AG04450 (cell line): ENCODE measurements at regions not wholly inside any gene's neighbourhood (a gene's known extent, or its start where the extent isn't known, plus 50 kb on each side); places are given as distances from the start of the nearest gene placed in this dataset.

Experiments
- CTCF ChIA-PET: fragments of 300-600, 350-600 bp; formaldehyde crosslinking; extraction: SDS; loops from one replicate; lab custom pipeline; 2022; ENCODE audit warnings: antibody characterized with exemption, inconsistent platforms; lab: Charles Lee
- POLR2A ChIA-PET: fragments of 350-600 bp; formaldehyde crosslinking; extraction: SDS; loops from one replicate; lab custom pipeline; 2021; ENCODE audit warnings: antibody characterized with exemption, inconsistent platforms; lab: Yijun Ruan, JAX
- DNase-seq: peaks from one replicate; pipeline ENCODE4 v3.0.0-alpha.2; 2011; ENCODE audit warnings: low read depth, low spot score
- H3K27ac ChIP-seq: one replicate; pipeline ENCODE4 v1.5.1; 2012; ENCODE audit warnings: low read depth, low read length, control low read depth
- H3K27me3 ChIP-seq: one replicate; pipeline ENCODE4 v1.6.0; 2012; ENCODE audit warnings: low read length; ENCODE audit not compliant: control insufficient read depth, insufficient read depth
- H3K4me3 ChIP-seq: 2 replicates; pipeline ENCODE4 v1.5.1; 2011; ENCODE audit warnings: mild to moderate bottlenecking, low read depth, low read length, control low read depth
- H3K9me3 ChIP-seq: 2 replicates; pipeline ENCODE4 v1.5.1; 2012; ENCODE audit warnings: low read length; ENCODE audit not compliant: control insufficient read depth, insufficient read depth
- TF ChIP-seq, protein P1 (sequence below): IDR thresholded peaks from 2 replicates; pipeline ENCODE4 v1.5.1; 2011; ENCODE audit warnings: low read depth, low read length, control low read depth, inconsistent platforms

DNA sequence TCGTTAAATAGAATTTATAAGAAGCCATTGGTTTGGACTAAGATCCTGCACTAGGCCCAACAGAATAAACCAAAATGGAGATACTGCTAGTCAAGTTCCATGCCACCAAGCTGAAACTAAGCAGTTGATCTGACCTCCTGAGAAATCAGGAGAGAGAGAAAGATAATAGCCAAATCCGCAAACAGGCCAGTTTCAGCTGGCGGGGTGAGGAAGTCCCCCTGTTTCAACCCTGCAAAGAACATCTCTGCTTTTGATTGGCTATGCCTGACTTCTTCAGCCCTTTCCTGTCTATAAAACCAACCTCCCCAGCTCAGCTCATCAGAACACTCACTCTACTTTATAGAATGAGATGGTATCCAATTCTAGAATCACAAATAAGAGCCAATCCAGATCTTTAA, 543.3 kb upstream of the ID2 start:
- Histone ChIP-seq H3K4me3 (no peak overlapping the region), H3K27me3 (no peaks in the 10 kb centered on the region), H3K9me3 (no peaks in the 10 kb centered on the region), H3K27ac (no peak overlapping the region)
- TF ChIP-seq, protein P1, sequence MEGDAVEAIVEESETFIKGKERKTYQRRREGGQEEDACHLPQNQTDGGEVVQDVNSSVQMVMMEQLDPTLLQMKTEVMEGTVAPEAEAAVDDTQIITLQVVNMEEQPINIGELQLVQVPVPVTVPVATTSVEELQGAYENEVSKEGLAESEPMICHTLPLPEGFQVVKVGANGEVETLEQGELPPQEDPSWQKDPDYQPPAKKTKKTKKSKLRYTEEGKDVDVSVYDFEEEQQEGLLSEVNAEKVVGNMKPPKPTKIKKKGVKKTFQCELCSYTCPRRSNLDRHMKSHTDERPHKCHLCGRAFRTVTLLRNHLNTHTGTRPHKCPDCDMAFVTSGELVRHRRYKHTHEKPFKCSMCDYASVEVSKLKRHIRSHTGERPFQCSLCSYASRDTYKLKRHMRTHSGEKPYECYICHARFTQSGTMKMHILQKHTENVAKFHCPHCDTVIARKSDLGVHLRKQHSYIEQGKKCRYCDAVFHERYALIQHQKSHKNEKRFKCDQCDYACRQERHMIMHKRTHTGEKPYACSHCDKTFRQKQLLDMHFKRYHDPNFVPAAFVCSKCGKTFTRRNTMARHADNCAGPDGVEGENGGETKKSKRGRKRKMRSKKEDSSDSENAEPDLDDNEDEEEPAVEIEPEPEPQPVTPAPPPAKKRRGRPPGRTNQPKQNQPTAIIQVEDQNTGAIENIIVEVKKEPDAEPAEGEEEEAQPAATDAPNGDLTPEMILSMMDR, result no peak
- POLR2A ChIA-PET, result no interaction called here
- no peak for DNase-seq
- CTCF ChIA-PET, result no interaction called here

DNA sequence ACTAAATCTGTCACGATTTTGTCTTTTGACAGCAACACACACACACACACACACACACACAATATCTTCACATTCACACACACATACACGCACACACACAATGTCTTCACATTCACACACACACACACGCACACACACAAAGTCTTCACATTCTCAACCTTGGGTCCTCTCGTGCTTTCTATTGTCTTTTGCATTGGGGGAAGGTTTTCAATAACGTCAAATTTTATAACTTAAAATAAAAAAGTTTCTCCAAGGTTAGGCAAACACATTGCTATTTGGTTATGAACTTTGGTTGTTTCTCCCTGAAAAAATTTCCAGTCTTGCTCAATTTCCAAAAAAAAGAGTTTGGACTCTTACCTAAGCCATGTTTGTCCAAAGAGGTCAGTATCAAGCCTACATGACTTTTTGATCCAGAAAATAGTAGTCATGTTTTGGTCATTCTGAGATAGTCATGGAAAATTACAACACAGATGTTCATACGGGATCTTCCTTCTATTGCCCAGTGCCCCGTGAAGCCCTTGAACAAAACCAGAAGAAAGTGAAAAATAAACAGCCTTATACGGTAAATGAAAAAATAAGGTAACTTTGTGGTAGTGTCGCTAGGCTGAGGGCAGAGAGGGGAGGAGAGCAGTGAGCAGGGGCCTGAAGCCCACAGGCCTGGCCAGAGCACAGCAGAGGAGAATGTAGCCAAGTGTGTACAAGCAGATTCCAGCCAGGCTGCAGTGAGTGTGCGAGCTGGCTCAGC, 542.8 kb upstream of the ID2 start:
- Histone ChIP-seq H3K27ac (peak overlapping the region; percentile 25), H3K27me3 (no peaks in the 10 kb centered on the region), H3K9me3 (no peaks in the 10 kb centered on the region), H3K4me3 (no peak overlapping the region)
- DNase-seq, result no peak
- CTCF ChIA-PET, result interaction anchor here (0.7 kb wide), 1 partner anchor 13 kb away, joined by 3 read pairs; no protein-coding TSS in a partner anchor
- POLR2A ChIA-PET, result no interaction called here
- TF ChIP-seq, protein P1, result no peak

DNA sequence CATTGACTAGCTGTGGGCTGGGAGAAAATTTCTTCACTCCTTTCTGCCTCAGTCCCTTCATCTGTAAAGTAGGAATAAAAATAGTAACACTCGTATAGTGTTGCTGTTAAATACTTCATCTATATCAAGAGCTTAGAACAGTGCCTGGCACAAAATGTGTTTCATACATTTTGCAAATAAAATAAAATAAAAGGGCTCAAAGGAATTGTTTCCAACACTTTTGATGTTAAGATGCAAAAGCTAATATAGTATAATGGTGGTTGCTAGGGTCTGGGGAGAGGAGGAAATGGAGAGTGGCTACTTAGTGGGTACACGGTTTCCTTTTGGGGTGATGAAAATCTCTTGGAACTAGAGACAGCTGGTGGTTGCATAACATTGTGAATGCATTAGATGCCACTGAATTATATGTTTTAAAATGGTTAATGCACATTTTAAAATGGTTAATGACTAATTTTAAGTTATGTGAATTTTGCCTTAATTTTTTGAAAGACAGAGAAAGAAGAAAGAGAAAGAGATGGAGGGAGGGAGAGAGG, 542.1 kb upstream of the ID2 start:
- POLR2A ChIA-PET, result no interaction called here
- DNase-seq, result no peak
- Histone ChIP-seq H3K27ac (peak overlapping the region; percentile 25), H3K9me3 (no peaks in the 10 kb centered on the region), H3K27me3 (no peaks in the 10 kb centered on the region), H3K4me3 (no peak overlapping the region)
- CTCF ChIA-PET, result interaction anchor here (0.7 kb wide), 1 partner anchor 14 kb away, joined by 3 read pairs; no protein-coding TSS in a partner anchor
- TF ChIP-seq, protein P1, result no peak

DNA sequence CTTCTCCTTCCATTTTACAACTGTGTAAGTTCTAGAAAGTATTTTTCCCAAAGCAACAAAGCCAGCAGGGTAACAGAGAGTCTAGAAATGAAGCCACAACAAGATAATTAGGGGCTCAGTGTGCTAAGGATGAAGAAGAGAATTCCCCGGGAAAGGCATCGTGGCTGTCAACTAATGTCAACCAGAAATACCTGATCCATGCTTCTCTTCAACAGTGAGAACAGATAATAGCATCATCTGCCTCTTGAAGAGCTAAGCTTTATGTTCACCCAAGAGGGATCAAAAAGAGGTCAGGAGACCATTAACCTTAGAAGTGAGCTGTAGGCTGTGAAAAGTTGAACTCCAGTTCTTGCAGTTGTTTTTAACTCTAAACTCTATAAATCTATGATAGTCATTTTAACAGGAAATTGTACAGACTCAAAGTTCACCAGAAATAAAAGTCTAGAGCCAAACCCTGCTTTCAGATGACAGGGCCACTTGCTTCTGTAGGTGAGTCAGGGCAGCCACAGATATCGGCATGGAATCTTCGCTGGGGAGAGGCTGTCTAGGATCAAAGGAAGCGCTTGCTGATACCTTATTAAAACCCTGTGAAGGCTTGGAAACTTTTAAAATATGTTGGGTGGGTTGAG, 540.7 kb upstream of the ID2 start:
- H3K27me3 ChIP-seq, result no peaks in the 10 kb centered on the region
- H3K4me3 ChIP-seq, result no peak overlapping the region
- TF ChIP-seq, protein P1, result no peak
- ChIA-PET CTCF (no interaction called here), POLR2A (no interaction called here)
- no peak for DNase-seq
- H3K27ac ChIP-seq, result no peak overlapping the region
- no peaks in the 10 kb centered on the region for H3K9me3 ChIP-seq

DNA sequence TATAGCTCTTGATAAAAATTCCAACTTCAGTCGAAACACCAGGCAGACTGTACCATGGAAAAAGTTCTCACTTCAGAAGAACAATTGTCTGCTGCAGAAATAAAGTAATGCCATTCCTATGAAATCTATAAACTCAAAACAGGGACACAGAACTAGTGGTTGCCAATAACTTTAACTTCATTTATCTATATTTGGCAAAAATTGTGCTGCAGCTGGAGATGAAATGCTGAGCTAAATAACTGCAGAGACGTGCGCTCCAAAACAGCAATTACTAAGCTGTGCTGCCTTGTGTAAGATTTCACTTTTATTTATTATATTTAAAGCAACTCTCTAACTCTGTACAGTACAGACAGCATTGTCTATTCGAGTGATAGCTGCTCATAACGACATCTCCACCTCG, 540.1 kb upstream of the ID2 start:
- TF ChIP-seq, protein P1, result no peak
- Histone ChIP-seq H3K4me3 (no peak overlapping the region), H3K27me3 (no peaks in the 10 kb centered on the region), H3K9me3 (no peaks in the 10 kb centered on the region), H3K27ac (no peak overlapping the region)
- CTCF ChIA-PET, result no interaction called here
- DNase-seq, result no peak
- POLR2A ChIA-PET, result no interaction called here
